BLaER1 treated with 17β-estradiol and CSF1 and Interleukin-3, amounts not matched to agents 10 nM and 100 nM (cell line): ENCODE measurements at regions not wholly inside any gene's neighbourhood (a gene's known extent, or its start where the extent isn't known, plus 50 kb on each side); places are given as distances from the start of the nearest gene placed in this dataset.

Experiments used
- H3K27ac ChIP-seq, 11 experiments: shearing (Covaris generic); formaldehyde crosslinking; 2 replicates each; pipeline ENCODE4 v1.8.1; 2022
- H3K27me3 ChIP-seq, 11 experiments: shearing (Covaris generic); formaldehyde crosslinking; 2 replicates each; pipeline ENCODE4 v1.8.1; 2022
- H3K36me3 ChIP-seq, 11 experiments: shearing (Covaris generic); formaldehyde crosslinking; 2 replicates each; pipeline ENCODE4 v1.8.1; 2022
- H3K4me1 ChIP-seq, 10 experiments: shearing (Covaris generic); formaldehyde crosslinking; 2 replicates each; pipeline ENCODE4 v1.8.1; 2022
- H3K4me2 ChIP-seq, 11 experiments: shearing (Covaris generic); formaldehyde crosslinking; 2 replicates each; pipeline ENCODE4 v1.8.1; 2022
- H3K4me3 ChIP-seq, 10 experiments: shearing (Covaris generic); formaldehyde crosslinking; 2 replicates each; pipeline ENCODE4 v1.8.1; 2022
- H3K9ac ChIP-seq, 11 experiments: shearing (Covaris generic); formaldehyde crosslinking; 2 replicates each; pipeline ENCODE4 v1.8.1; 2022
- H3K9me3 ChIP-seq, 11 experiments: shearing (Covaris generic); formaldehyde crosslinking; replicated peaks in 1 of 11; 2 replicates each; pipeline ENCODE4 v1.8.1; 2022
- H4K20me1 ChIP-seq, 11 experiments: shearing (Covaris generic); formaldehyde crosslinking; 2 replicates each; pipeline ENCODE4 v1.8.1; 2022
- Cebpa-rat ChIP-seq, 11 experiments: shearing (Covaris generic); IDR thresholded peaks; 2 replicates each; pipeline ENCODE4 v1.8.1; 2022

GRCh38 chr20:7420345-7420744, 519.9 kb downstream of the HAO1 start:
- H3K27me3 ChIP-seq: no peaks in the 10 kb centered on the region
- H3K27ac ChIP-seq: no peak overlapping the region

GRCh38 chr20:7426890-7427496, 513.3 kb downstream of the HAO1 start:
- Histone ChIP-seq H3K9me3 (no peaks in the 10 kb centered on the region), H3K4me3 (no peak overlapping the region), H3K4me2 (no peak overlapping the region), H4K20me1 (no peaks in the 10 kb centered on the region), H3K27ac (no peak overlapping the region), H3K36me3 (no peaks in the 10 kb centered on the region), H3K4me1 (peaks cover 0 to 13% (median 7%) of the 10 kb centered on the region in 10 experiments; a peak in 9 of 20 replicates), H3K27me3 (no peaks in the 10 kb centered on the region), H3K9ac (no peak overlapping the region)
- TF ChIP-seq Cebpa-rat (IDR thresholded peaks at IDR 0.05): no peak

More at GRCh38 chr20:7420345-7420744, 519.9 kb downstream of the HAO1 start:
- Histone ChIP-seq H3K4me2 (no peak overlapping the region), H3K4me1 (no peaks in the 10 kb centered on the region), H3K36me3 (no peaks in the 10 kb centered on the region), H3K9me3 (no peaks in the 10 kb centered on the region), H4K20me1 (no peaks in the 10 kb centered on the region), H3K4me3 (no peak overlapping the region), H3K9ac (no peak overlapping the region)
- no peak for TF ChIP-seq Cebpa-rat (IDR thresholded peaks at IDR 0.05)

- Histone ChIP-seq H3K9ac (no peak overlapping the region), H3K4me3 (no peak overlapping the region), H4K20me1 (no peaks in the 10 kb centered on the region), H3K27ac (no peak overlapping the region), H3K4me2 (no peak overlapping the region), H3K4me1 (peaks cover 0 to 13% (median 7%) of the 10 kb centered on the region in 10 experiments; a peak in 9 of 20 replicates), H3K27me3 (no peaks in the 10 kb centered on the region), H3K9me3 (no peaks in the 10 kb centered on the region), H3K36me3 (no peaks in the 10 kb centered on the region)
- no peak for TF ChIP-seq Cebpa-rat (IDR thresholded peaks at IDR 0.05)
Observed at GRCh38 chr20:7428946-7429345, 511.3 kb downstream of the HAO1 start.

- no peak for TF ChIP-seq Cebpa-rat (IDR thresholded peaks at IDR 0.05)
- Histone ChIP-seq H3K27ac (no peak overlapping the region), H3K9ac (no peak overlapping the region), H4K20me1 (no peaks in the 10 kb centered on the region), H3K36me3 (no peaks in the 10 kb centered on the region), H3K27me3 (no peaks in the 10 kb centered on the region), H3K9me3 (no peaks in the 10 kb centered on the region), H3K4me1 (peaks cover 0 to 13% (median 7%) of the 10 kb centered on the region in 10 experiments; a peak in 9 of 20 replicates), H3K4me2 (no peak overlapping the region), H3K4me3 (no peak overlapping the region)
Observed at GRCh38 chr20:7432612-7433011, 507.6 kb downstream of the HAO1 start.

GRCh38 chr20:7437311-7437710, 502.9 kb downstream of the HAO1 start:
- Histone ChIP-seq H3K27me3 (no peaks in the 10 kb centered on the region), H3K4me2 (no peak overlapping the region), H3K4me1 (no peaks in the 10 kb centered on the region), H3K36me3 (no peaks in the 10 kb centered on the region), H3K27ac (no peak overlapping the region), H4K20me1 (no peaks in the 10 kb centered on the region), H3K9ac (no peak overlapping the region), H3K9me3 (no peaks in the 10 kb centered on the region), H3K4me3 (no peak overlapping the region)
- TF ChIP-seq Cebpa-rat (IDR thresholded peaks at IDR 0.05): no peak

DNA sequence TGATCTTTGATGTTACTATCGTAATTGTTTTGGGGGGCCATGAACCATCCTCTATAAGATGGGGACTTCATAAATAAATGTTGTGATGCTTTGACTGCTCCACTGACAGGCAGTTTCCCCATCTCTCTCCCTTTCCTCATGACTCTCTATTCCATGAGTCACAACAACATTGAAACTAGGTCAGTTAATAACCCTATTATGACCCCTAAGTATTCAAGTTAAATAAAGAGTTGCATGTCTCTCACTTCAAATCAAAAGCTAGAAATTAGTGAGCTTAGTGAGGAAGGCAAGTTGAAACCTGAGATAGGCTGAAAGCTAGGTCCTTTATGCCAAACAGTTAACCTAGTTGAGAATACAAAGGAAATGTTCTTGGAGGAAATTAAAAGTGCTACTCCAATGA, 491.0 kb downstream of the HAO1 start:
- no peaks in the 10 kb centered on the region for H3K36me3 ChIP-seq
- H3K27ac ChIP-seq: no peak overlapping the region
- H3K4me2 ChIP-seq: no peak overlapping the region
- H3K4me1 ChIP-seq: no peaks in the 10 kb centered on the region
- no peak overlapping the region for H3K4me3 ChIP-seq
- no peaks in the 10 kb centered on the region for H4K20me1 ChIP-seq
- TF ChIP-seq Cebpa-rat (IDR thresholded peaks at IDR 0.05): no peak
- H3K9me3 ChIP-seq: no peaks in the 10 kb centered on the region
- H3K9ac ChIP-seq: no peak overlapping the region
- no peaks in the 10 kb centered on the region for H3K27me3 ChIP-seq

GRCh38 chr20:7452890-7453289, 487.4 kb downstream of the HAO1 start:
- H4K20me1 ChIP-seq: no peaks in the 10 kb centered on the region
- no peaks in the 10 kb centered on the region for H3K27me3 ChIP-seq
- TF ChIP-seq Cebpa-rat (IDR thresholded peaks at IDR 0.05): no peak

DNA sequence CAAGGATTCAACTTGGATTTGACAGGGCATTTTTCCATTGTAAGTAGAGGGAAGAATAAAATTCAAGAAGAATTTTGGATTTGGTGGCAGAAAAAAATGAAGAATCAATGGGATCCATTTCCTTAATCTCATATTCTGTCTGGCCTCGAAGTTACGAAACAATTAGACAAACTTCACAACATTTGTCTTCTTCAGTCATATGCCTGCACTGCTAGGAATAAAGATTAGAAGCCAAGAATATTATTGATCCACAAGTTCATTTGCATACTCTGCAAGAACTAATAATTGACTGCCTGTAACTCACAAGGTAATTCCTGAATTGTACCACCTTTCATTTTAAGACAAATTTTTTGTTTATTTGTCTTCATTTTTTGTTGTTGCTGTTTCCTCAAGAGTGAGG, 486.2 kb downstream of the HAO1 start:
- no peak for TF ChIP-seq Cebpa-rat (IDR thresholded peaks at IDR 0.05)
- Histone ChIP-seq H3K9ac (no peak overlapping the region), H3K4me3 (no peak overlapping the region), H3K27me3 (no peaks in the 10 kb centered on the region), H3K36me3 (no peaks in the 10 kb centered on the region), H3K4me2 (no peak overlapping the region), H3K9me3 (no peaks in the 10 kb centered on the region), H4K20me1 (no peaks in the 10 kb centered on the region), H3K27ac (no peak overlapping the region), H3K4me1 (peaks cover 0 to 4% (median 0%) of the 10 kb centered on the region in 10 experiments; a peak in 2 of 20 replicates)

More at GRCh38 chr20:7452890-7453289, 487.4 kb downstream of the HAO1 start:
- no peak overlapping the region for H3K4me2 ChIP-seq
- H3K9ac ChIP-seq: no peak overlapping the region
- H3K27ac ChIP-seq: no peak overlapping the region
- no peaks in the 10 kb centered on the region for H3K4me1 ChIP-seq
- no peaks in the 10 kb centered on the region for H3K36me3 ChIP-seq
- no peak overlapping the region for H3K4me3 ChIP-seq
- H3K9me3 ChIP-seq: no peaks in the 10 kb centered on the region

DNA sequence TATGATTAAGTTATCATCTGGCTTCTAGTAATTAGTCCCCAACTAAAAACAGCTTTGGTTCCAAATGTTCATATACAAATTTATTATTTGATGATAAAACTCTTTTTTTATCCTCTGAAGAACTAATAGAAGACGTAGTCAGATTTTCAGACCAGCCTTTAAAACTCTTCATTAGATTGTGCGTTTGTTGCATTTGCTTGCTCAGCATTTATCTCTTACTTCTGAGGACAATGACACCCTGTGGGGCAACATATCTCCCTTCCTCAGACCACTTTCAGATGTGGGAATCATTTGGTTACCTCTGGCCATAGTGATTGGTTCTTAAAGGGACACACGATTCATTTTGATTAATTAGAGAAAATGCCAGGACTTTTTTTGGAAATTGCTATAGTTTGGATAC, 481.8 kb downstream of the HAO1 start:
- Histone ChIP-seq H3K36me3 (no peaks in the 10 kb centered on the region), H3K9me3 (no peaks in the 10 kb centered on the region), H3K4me3 (no peak overlapping the region), H4K20me1 (no peaks in the 10 kb centered on the region), H3K27me3 (no peaks in the 10 kb centered on the region), H3K4me1 (peaks cover 0 to 7% (median 0%) of the 10 kb centered on the region in 10 experiments; a peak in 2 of 20 replicates), H3K4me2 (no peak overlapping the region), H3K27ac (no peak overlapping the region), H3K9ac (no peak overlapping the region)
- TF ChIP-seq Cebpa-rat (IDR thresholded peaks at IDR 0.05): no peak

DNA sequence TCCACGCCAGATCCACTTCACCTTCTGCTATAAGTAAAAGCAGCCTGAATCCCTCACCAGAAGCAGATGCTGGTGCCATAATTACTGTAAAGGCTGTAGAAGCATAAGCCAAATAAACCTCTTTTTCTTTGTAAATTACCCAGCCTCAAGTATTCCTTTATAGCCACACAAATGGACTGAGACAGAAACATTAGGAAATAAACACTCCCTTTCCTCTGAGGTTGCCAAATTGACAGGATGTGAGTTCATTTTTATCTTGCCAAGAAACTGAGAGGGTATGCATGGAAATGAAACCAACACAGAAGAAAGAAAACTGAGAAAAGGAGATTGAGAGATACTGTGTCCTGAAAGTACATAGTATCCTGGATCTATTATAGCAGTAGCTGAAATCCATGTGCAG, 481.2 kb downstream of the HAO1 start:
- TF ChIP-seq Cebpa-rat (IDR thresholded peaks at IDR 0.05): no peak
- Histone ChIP-seq H3K27me3 (no peaks in the 10 kb centered on the region), H3K9ac (no peak overlapping the region), H3K27ac (no peak overlapping the region), H3K4me1 (peaks cover 0 to 7% (median 0%) of the 10 kb centered on the region in 10 experiments; a peak in 2 of 20 replicates), H4K20me1 (no peaks in the 10 kb centered on the region), H3K9me3 (no peaks in the 10 kb centered on the region), H3K36me3 (no peaks in the 10 kb centered on the region), H3K4me3 (no peak overlapping the region), H3K4me2 (peak overlapping the region in 3 of 11 experiments; percentile 6 to 27 (median 23); a peak in 3 of 22 replicates)
